ENCODE measurements at regions not wholly inside any gene's neighbourhood (a gene's known extent, or its start where the extent isn't known, plus 50 kb on each side); places are given as distances from the start of the nearest gene placed in this dataset.
"Not testable (repeated sequence)": the region's sequence is repeated elsewhere in the genome, so short reads cannot be mapped to it uniquely, and the experiment has no call there.

DNA sequence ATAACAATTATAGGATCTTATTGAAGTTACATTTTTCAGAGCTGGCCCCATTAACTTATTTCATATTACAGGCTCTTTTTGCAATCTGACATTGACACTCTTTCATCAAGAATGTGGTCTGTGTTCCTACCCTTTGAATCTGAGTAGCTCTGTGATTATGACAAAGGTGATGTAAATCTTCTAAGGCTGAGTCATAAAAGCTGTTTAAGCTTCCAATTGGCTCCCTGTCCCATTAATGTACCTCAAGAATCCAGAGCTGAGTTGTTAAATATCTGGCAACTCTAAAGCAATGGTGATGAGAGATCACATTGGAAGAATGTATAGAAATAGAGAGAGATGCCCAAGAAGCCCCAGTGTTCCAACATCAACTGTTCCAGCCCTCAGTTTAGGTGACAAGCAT lies 178.5 kb upstream of the DEPDC1 start:
- FAIRE-seq = no peak

DNA sequence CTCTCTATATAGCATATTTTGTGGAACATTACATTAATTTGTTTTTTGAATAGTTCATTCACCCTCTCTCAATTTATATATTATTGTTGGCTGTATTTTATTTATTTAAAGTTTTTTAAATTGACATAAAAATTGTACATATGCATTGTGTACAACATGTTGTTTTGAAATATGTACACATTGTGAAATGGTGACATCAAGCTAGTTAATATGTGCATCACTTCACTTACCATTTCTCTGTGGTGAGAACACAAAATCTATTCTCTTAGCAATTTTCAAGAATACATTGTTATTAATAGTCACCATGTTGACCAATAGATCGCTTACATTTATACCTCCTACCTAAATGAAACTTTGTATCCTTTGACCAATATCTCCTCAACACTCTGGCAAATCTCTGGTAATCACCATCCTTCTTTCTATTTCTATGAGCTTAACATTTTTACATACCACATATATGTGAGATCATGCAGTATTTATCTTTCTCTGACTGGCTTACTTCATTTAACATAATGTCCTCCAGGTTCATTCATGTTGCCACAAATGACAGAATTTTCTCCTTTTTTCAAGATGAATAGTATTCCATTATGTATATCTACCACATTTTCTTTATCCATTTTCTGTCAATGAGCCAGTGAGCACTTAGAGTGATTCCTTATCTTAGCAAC lies 180.9 kb upstream of the DEPDC1 start:
- FAIRE-seq = no peak

DNA sequence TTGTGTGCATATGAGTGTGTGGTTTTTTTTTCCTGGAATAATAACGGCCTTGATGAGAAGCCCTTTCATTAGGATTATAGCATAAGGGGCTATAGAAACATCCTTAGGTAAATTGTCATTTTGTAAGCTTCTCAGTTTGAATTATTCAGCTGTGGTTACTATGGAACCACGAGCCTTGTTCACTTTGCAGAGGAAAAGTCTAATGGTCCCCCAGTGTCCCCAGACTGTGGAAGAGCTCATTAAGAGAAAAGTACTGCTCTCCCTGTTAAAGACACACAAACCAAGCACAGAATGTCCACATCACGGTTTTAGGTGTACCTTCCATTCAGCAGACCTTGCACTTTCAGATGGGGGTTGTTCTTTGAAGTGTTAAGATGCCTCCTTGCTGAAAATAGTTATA lies 199.3 kb upstream of the DEPDC1 start:
- FAIRE-seq = no peak

DNA sequence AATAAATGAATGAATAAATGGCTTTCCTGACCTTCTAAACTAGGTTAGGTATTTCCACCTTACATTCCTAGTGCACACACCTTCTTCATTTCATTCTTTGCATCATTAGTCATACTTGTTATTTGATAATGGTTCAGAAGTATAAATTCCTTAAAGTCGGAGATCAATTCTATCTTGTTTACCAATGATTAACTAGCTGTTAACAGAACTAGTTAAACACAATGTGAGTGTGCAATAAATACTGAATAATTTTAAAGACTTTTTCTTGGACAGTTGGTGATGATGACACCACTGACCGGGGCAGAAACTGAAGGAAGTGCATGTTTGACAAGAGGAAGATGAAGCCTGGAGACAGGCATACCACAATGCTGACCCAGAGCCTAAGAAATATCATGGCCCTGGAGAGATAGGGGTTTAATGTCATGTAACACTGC lies 207.1 kb upstream of the DEPDC1 start:
- FAIRE-seq = no peak

DNA sequence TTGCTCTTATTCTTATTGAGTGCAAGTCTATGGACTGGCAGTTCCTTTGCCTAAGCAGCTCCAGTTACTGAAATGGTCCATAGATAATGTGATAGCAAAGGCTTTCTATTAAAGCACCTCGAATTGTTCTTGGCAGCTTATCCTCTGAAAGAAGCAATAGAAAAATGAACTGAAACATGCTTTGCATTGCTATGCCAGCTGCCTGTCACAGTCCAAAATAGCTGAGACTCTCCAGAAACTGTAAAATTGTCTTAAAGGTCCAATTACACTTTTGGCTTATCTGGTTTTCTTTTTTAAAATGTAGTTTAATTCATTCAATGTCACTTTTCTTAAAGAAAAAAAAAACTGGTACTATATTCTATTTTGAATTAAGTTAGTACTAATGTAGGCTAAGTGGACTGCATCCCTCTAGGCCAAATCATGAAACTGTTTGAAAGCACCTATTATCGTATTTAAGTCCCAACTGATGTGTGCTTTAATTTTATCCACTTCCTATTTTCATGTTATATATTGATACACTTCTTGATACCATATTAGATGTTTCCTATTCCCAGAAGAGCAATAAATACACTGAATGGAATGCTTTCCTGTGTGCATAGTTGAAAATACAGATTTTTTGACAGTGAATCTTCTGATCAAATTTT lies 208.0 kb upstream of the DEPDC1 start:
- no peak for FAIRE-seq

DNA sequence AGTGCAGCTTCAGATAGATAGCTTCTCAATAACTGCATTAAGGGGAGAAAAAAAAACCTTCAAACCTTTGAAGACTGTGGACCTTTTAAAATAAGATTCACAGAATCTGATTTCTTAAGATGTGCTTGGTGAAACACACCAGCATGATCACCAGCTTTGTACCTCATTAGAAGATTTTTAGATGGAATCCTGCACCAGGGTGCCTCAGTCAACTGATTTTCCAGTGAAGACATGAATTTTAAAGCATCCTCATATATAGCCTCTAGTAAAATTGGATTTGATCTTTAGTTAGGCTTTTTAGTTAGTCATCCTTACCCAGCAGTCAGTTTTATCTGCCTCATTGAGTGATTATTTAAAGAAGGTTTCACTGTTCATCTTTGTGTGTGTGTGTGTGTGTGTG lies 208.6 kb upstream of the DEPDC1 start:
- no peak for FAIRE-seq

DNA sequence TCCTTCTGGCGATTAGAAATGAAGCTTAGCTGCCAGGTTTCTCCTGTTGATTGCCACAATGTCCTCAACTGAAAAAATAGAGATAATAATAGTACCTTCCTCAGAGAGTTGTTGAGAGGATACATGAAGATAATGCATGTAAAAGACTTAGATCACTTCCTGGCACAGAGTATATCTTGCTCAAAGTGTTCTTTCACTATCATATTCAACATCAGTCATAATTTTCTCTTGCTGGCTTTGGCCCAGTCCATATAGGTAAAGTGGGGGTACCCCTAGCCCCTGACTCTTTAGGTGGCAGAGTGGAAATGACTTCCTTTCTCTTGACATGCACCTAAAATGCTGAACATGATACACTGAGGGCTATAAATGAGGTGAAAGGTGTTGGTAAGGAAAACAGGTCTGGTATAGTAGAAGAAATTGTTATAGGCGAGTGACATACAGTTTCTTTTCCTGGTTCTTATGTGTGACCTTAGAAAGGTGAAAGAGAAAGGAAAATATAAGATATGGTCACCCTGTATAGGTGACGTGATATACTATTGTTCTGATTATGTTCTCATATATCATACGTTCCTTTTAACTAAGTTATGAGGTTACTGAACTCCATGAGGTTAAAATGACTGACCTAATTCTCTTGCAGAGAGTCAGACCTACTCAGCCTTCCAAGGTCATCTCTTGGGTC lies 209.9 kb upstream of the DEPDC1 start:
- no peak for FAIRE-seq

DNA sequence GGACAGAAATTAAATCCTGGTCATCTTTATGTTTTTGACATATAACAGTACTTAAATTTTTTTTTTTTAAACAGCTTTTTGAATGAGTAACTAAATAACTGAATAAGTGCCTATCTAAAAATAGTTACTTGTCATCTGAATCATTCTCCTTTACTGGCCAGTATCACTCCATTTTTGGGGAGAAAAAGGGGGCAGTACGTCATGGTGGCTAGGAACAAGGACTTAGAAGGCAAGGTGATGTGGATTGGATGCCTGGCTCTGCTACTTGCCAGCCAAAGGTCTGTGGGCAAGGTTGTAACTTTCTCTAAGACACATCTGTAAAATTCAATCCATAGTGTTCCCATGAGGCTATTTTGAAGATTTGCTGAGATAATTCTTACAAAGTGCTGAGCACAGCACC lies 220.4 kb upstream of the DEPDC1 start:
- FAIRE-seq = no peak

DNA sequence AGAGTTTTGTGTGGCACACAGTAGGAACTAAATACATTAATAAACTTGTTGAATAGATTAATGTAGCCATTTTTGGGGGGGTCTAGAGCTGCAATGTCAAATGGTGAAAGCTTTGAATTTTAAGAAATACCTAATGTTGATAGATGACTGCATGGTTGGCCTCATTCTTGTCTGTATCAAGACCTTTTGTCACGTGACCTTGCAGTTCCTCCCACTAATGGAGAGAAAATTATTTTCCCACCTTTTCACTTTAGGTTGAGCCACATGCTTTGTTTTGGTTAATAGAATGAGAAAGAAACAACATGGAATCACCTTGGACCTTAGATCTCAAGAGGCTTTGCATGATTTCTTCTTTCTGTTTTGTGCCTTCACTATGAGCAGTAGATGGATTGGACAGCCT lies 223.6 kb upstream of the DEPDC1 start:
- FAIRE-seq = no peak

DNA sequence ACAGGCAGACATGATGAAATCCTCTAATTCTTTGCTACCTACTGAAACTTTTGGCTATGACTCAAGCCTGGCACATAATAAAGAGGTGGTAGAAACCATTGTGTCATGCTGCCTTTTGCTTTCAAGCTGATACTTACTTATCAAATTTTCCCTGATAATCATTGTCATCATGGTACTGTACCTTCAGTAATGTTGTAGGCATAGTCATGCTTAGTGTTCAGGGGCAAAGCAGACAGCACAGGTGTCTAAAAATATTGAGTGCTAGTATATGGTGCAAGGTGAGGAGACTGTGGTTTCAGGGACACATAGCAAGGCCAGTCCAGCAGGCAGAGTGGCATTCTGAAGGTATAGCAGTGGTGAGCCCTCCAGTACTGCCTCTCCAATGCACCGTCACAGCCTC lies 226.9 kb upstream of the DEPDC1 start:
- no peak for FAIRE-seq

DNA sequence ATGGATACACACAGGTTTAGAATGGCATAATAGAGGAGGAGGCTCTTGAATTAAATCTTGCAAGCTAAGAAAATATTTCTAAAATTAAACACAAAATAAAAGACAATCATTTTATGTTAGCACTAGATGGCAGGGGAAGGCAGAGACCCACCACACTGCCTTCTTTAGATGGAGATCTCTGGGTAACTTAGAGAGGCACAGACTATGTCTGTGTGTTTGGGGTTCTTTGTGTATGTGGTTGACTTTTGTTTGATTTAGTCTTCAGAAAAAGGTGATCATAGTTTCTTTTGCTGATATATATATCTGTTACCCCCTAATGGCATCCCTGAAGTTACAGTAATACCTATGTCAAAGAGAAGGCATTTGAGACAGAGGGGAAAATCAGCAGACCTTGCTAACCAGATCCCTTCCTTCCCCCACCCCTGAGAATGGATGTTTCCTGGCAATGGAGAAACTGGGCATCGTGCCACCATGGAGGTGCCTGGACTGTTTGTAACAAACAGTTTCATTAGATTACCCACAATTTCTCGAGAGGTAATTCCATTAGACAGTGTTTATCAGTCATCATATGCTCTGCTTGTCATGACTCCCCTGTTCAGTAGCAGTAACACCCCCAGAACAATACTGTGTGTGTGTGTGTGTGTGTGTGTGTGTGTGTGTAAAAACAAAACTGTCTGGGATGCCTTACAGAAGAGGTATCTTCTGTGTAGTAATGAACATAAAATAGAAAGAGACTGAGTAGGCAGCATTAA lies 228.3 kb upstream of the DEPDC1 start:
- no peak for FAIRE-seq

DNA sequence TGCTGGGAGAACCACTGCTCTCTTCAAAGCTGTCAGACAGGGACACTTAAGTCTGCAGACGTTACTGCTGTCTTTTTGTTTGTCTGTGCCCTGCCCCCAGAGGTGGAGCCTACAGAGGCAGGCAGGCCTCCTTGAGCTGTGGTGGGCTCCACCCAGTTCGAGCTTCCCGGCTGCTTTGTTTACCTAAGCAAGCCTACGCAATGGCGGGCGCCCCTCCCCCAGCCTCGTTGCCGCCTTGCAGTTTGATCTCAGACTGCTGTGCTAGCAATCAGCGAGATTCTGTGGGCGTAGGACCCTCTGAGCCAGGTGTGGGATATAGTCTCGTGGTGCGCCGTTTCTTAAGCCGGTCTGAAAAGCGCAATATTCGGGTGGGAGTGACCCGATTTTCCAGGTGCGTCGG lies 242.6 kb upstream of the DEPDC1 start:
- FAIRE-seq = not testable (repeated sequence)

DNA sequence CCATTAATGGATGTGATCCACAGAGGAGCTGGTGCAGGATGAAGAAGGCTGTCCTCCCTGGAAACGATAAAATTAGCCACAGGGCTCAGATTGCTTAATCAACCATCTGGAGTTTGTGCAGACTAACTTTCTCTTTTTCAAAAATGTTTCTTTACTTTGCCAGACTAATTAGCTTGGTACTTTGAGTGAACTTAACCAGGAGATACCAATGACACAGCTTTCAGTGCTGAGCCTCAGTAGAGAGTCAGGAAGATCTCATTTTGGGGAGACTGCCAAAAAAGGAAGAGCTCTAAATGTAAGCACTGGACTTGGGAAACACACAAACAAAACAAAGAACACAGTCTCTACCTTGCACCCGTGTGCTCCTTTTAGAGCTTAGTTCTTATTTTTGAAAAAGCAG lies 248.1 kb upstream of the DEPDC1 start:
- FAIRE-seq = no peak

DNA sequence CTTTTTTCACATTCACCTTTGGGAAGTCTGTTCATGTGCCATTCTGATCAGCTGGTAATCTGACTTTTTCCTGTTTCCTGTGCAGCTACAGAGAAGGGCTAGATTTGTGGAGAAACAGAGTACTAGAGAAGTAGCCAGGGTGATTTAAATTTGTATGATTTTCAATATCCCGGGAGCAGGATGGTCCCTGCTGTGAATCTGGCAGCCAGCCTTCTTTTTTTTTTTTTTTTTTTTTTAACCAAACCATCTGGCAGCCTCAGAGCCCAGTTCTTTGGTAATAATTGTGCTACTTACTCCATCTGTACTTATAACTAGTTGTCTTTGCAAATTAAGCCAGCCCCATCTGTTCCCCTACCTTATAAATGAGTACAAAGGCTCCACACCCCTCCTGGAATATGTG lies 248.6 kb upstream of the DEPDC1 start:
- no peak for FAIRE-seq

DNA sequence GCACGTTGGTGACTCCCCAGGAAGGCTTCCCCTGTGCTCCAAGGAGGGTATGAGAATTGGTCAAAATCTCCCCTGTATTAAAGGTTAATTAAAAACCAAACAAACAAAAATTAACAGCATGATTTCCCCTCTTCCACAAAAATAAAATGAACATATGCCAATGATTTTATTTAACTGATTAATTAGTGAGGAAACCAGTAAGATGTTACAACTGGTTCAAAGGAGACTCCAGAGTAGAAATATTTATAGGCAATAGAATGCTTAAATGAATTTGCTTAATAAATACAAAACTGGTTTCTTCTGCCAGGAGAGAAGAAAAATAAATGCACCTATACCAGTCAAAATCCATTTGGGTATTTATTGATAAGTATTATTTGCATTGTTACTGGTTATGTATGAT lies 249.5 kb upstream of the DEPDC1 start:
- FAIRE-seq = no peak

DNA sequence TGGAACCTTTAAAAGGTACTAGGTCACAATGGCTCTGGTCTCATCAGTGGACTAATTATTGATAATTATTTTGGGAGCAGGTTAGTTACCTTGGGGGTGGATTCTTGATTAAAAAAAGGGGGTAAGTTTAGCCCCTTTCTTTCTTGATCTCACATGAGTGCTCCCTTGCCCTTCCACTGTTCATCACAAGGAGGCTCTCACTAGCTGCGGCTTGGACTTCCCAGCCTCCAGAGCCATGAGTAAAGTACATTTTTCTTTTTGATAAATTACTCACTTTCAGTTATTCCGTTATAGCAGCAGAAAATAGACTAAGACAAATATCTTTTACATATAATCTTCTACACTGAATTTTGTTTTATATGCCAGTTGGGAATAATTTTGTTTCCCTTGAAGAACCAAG lies 254.8 kb upstream of the DEPDC1 start:
- no peak for FAIRE-seq

DNA sequence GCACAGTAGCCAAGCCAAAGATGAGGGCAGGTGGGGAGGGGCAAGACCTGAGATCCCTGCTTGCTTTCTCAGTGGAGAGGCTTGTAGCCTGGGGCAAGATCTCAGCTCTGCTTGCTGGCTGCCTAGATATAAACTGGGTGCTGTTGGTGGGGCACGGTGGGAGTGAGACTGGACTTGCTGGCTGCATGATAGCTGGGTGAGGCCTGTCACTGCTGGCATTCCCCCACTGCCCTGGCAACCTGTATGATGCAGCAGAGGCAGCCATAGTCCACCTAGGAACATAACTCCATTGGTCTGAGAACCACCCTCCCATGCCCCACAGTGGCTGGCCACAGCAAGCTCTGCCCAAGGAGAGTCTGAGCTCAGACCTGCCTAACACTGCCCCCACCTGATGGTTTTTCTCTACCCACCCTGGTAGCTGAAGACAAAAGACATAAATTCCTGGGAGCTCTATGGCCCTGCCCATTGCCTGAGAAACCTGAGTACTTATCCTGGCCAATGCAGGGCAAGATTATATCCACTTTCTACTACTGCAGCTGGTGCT lies 261.9 kb upstream of the DEPDC1 start:
- FAIRE-seq = no peak

DNA sequence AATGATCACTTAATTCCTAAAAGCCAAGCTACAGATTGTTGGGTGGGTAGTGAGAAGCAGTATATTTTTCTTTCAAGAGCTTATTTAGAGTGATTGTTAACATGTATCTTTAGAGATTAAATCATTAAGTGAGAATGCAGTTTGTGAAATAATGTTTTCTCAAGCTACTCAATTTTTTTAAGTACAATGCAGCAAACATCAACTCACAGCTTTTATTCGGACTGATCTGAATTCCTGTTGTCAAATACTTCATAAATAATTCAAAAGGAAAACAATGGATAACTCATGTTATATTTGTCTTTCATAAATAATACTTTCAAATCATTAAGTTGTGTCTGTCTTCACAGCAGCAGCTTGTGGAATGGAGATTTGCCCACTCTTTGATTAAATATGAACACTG lies 271.1 kb upstream of the DEPDC1 start:
- no peak for FAIRE-seq

DNA sequence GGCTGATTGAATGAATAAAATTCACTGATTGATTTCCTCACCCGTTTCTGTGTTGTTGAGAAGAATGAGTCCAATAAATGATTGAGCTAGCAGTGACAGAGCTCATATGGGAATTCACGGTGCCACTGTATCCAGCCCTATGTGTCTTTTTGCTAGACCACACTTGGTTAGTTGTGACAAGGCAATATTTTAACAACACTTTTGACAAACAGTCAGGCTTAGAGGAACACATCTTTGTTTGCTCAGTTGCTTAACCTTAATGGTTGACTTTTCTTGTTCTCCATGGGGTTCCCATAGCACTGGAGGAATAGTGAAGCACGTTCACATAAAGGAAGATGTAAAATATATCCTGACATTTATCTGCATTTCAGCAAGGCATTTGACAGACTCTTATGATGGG lies 273.9 kb upstream of the DEPDC1 start:
- no peak for FAIRE-seq

DNA sequence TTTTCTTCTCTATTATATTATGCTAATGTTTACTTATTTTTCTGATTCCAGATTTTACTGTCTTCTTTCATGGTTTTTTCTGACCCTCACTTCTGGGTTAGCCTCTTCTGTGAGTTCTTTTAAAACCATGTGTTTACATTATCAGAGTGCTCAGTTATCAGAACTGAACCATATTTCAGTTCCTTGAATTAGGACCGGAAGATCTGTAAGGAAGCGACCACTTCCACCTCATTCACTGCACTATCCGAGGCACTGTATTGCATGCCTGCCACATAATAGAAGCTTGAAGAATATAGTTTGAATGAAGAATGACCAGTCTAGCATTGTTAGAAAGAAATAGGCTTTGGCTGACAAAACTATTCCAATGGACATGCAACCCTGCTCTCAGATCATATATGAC lies 281.0 kb upstream of the DEPDC1 start:
- no peak for FAIRE-seq

DNA sequence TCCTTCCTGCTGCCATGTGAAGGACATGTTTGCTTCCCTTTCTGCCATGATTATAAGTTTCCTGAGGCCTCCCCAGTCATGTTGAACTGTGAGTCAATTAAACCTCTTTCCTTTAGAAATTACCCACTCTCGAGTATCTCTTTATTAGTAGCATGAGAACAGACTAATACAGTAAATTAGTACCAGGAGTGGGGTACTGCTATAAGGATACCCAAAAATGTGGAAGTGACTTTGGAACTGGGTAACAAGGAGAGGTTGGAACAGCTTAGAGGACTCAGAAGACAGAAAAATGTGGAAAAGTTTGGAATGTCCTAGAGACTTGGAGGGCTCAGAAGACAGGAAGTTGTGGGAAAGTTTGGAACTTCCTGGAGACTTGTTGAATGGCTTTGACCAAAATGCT lies 283.0 kb upstream of the DEPDC1 start:
- not testable (repeated sequence) for FAIRE-seq

DNA sequence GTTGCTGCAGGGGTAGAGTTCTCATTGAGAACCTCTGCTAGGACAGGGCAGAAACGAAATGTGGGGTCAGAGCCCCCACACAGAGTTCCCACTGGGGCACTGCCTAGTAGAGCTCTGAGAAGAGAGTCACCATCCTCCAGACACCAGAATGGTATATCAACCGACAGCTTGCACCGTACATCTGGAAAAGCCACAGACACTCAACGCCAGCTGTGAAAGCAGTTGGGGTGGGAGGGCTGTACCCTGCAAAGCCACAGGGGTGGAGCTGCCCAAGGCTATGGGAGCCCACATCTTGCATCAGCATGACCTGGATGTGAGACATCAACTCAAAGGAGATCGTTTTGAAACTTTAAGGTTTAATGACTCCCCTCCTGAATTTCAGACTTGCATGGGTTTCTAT lies 284.0 kb upstream of the DEPDC1 start:
- FAIRE-seq = no peak

DNA sequence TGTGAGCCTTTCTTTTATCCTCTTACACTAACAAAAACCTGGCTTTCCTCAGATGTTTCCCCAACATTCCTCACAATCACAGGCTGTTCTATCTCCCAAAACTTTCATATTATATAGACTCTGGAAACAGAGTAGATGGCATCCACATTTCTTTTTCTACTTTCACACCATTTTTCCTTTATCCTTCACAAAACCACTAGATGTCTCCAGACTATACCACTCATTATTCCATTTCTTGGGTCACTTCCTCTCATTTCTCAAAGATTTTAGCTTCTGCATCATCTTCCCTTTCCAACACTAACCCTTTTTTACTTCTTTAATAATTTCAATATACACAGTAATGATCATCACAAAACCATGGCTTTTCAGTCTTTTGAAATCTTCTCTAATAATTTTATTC lies 286.0 kb upstream of the DEPDC1 start:
- no peak for FAIRE-seq

DNA sequence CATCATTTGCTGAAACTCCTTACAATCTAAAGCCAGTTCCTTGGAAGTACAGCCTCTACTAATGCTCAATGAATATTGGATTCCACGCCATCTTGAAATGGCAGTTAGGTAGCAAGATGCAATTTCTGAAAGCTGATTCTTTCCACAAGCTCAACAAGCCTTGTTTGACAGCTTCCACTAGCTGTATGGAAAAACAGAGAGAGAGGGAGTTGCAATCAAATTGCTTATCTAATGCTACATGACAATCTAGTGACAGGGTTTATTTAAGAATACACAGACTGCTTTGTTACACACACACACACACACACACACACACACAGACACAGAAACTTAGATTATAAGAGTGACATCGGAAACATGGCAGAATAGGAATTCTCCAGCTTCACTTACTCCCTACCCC lies 288.4 kb upstream of the DEPDC1 start:
- no peak for FAIRE-seq
